ENCODE measurements at regions not wholly inside any gene's neighbourhood (a gene's known extent, or its start where the extent isn't known, plus 50 kb on each side); places are given as distances from the start of the nearest gene placed in this dataset.

GRCh38 chr10:107894516-107894915, 730.0 kb upstream of the SORCS1 start:
- TF ChIP-seq EZH2 (IDR thresholded peaks at IDR 0.05), result no peak
- no peak for TF ChIP-seq POLR2AphosphoS5 (IDR thresholded peaks at IDR 0.05; ENCODE audit: borderline replicate concordance, low read depth, low read length)

Measured in SK-N-MC (cell line).